ENCODE measurements at regions not wholly inside any gene's neighbourhood (a gene's known extent, or its start where the extent isn't known, plus 50 kb on each side); places are given as distances from the start of the nearest gene placed in this dataset.

- Histone ChIP-seq H3K27ac (no peak overlapping the region), H3K9me3 (no peaks in the 10 kb centered on the region), H3K27me3 (no peaks in the 10 kb centered on the region), H3K4me3 (no peak overlapping the region), H3K4me1 (no peaks in the 10 kb centered on the region), H3K36me3 (no peaks in the 10 kb centered on the region)
- WGBS, 5 donors: 90 to 94% (median 93%) methylated on average over 3 of the region's 3 CpGs
- no peak for DNase-seq
- TF ChIP-seq POLR2A (IDR thresholded peaks at IDR 0.05) (no peak), POLR2AphosphoS5 (IDR thresholded peaks at IDR 0.05) (no peak), EP300 (IDR thresholded peaks at IDR 0.05) (no peak), CTCF (IDR thresholded peaks at IDR 0.05) (no peak)
- intact Hi-C loops (cut with DNase I; ENCODE audit: low total_unique reads): no loop called here
Observed at GRCh38 chr3:73846951-73847350, 222.2 kb upstream of the PDZRN3 start.

- no peak for DNase-seq
- Histone ChIP-seq H3K27ac (no peak overlapping the region), H3K27me3 (no peaks in the 10 kb centered on the region), H3K4me1 (no peaks in the 10 kb centered on the region), H3K4me3 (no peak overlapping the region), H3K36me3 (no peaks in the 10 kb centered on the region), H3K9me3 (peaks cover 0 to 30% (median 17%) of the 10 kb centered on the region in 4 donors)
- intact Hi-C loops (cut with DNase I; ENCODE audit: low total_unique reads): no loop called here
- WGBS, 5 donors: 87 to 90% (median 88%) methylated on average over 3 of the region's 3 CpGs
- TF ChIP-seq POLR2A (IDR thresholded peaks at IDR 0.05) (no peak), EP300 (IDR thresholded peaks at IDR 0.05) (no peak), CTCF (IDR thresholded peaks at IDR 0.05) (no peak), POLR2AphosphoS5 (IDR thresholded peaks at IDR 0.05) (no peak)
Observed at GRCh38 chr3:73839032-73839431, 214.3 kb upstream of the PDZRN3 start.

- H3K4me3 ChIP-seq: no peak overlapping the region
- peaks cover 0 to 31% (median 17%) of the 10 kb centered on the region in 4 donors for H3K9me3 ChIP-seq
- DNase-seq: no peak
- intact Hi-C loops (cut with DNase I; ENCODE audit: low total_unique reads): no loop called here
- H3K27me3 ChIP-seq: no peaks in the 10 kb centered on the region
- no peaks in the 10 kb centered on the region for H3K36me3 ChIP-seq
- TF ChIP-seq EP300 (IDR thresholded peaks at IDR 0.05): no peak
- no peaks in the 10 kb centered on the region for H3K4me1 ChIP-seq
- no peak overlapping the region for H3K27ac ChIP-seq
Observed at GRCh38 chr3:73835945-73836344, 211.2 kb upstream of the PDZRN3 start.

- H3K27ac ChIP-seq: no peak overlapping the region
- no peaks in the 10 kb centered on the region for H3K36me3 ChIP-seq
- H3K4me1 ChIP-seq: peaks cover 0 to 18% (median 9%) of the 10 kb centered on the region in 4 donors
- DNase-seq: no peak
- H3K9me3 ChIP-seq: peaks cover 0 to 27% (median 17%) of the 10 kb centered on the region in 4 donors
- no peaks in the 10 kb centered on the region for H3K27me3 ChIP-seq
- no peak overlapping the region for H3K4me3 ChIP-seq
- TF ChIP-seq POLR2AphosphoS5 (IDR thresholded peaks at IDR 0.05) (no peak), EP300 (IDR thresholded peaks at IDR 0.05) (no peak), POLR2A (IDR thresholded peaks at IDR 0.05) (no peak), CTCF (IDR thresholded peaks at IDR 0.05) (no peak)
- intact Hi-C loops (cut with DNase I; ENCODE audit: low total_unique reads): no loop called here
- WGBS, 5 donors: 30 to 78% (median 62%) methylated on average over 3 of the region's 3 CpGs
Observed at GRCh38 chr3:73832426-73832825, 207.7 kb upstream of the PDZRN3 start.

GRCh38 chr3:73828348-73828747, 203.6 kb upstream of the PDZRN3 start:
- H3K27me3 ChIP-seq: no peaks in the 10 kb centered on the region
- H3K4me1 ChIP-seq: peaks cover 0 to 24% (median 13%) of the 10 kb centered on the region in 4 donors
- no peaks in the 10 kb centered on the region for H3K36me3 ChIP-seq
- H3K27ac ChIP-seq: peak overlapping the region in 4 of 5 donors; percentile 24 to 65 (median 54)
- no peak for TF ChIP-seq EP300 (IDR thresholded peaks at IDR 0.05)
- no peak for TF ChIP-seq CTCF (IDR thresholded peaks at IDR 0.05)
- no peak for TF ChIP-seq POLR2AphosphoS5 (IDR thresholded peaks at IDR 0.05)
- DNase-seq: no peak
- intact Hi-C loops (cut with DNase I; ENCODE audit: low total_unique reads): no loop called here
- H3K4me3 ChIP-seq: no peak overlapping the region
- no peaks in the 10 kb centered on the region for H3K9me3 ChIP-seq
- WGBS, 5 donors: 63 to 80% (median 73%) methylated on average over 3 of the region's 3 CpGs

Measured in stomach (tissue), 8 donors.